ENCODE measurements at regions not wholly inside any gene's neighbourhood (a gene's known extent, or its start where the extent isn't known, plus 50 kb on each side); places are given as distances from the start of the nearest gene placed in this dataset.
A peak's percentile ranks its signal among the peaks of the same experiment; 100 is the strongest.

DNA sequence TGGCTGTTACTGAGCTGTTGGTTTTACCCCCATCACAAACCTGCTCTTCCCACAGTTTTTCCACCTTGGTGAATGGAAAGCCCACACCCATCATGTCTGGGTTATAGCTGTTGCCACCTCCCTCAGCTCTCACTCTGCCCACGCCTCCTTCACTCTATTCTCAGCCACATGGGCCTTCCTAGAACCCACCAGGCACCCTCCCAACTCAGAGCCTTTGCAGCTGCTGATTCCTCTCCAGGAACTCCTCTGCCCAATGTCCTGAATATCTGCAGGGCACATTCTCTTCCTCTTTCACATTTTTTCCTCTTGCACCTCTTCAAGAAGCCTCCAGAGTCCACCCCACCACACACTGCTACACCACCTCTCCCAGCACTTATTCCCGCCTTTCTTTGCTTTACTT, 177.4 kb downstream of the TBXT start:
- H3K36me3 ChIP-seq (ENCODE audit: control insufficient read depth, insufficient read depth, low read length): no peaks in the 10 kb centered on the region
- H3K27ac ChIP-seq (ENCODE audit: low read depth, low read length): no peak overlapping the region
- 86% methylated on average over 2 of the region's 2 CpGs for WGBS (ENCODE audit: insufficient coverage)
- no peak for DNase-seq (ENCODE audit: low read depth in 4 of 6, low spot score in 6 of 6)
- peaks cover 32% of the 10 kb centered on the region for H3K4me1 ChIP-seq (ENCODE audit: control insufficient read depth, insufficient read depth, low read length)
- peaks cover 59% of the 10 kb centered on the region for H3K27me3 ChIP-seq (ENCODE audit: control insufficient read depth, insufficient read depth, low read length)
- H3K4me3 ChIP-seq (ENCODE audit: low read depth, low read length): no peak overlapping the region
- no peaks in the 10 kb centered on the region for H3K9me3 ChIP-seq (ENCODE audit: control insufficient read depth, insufficient read depth, low read length)

DNA sequence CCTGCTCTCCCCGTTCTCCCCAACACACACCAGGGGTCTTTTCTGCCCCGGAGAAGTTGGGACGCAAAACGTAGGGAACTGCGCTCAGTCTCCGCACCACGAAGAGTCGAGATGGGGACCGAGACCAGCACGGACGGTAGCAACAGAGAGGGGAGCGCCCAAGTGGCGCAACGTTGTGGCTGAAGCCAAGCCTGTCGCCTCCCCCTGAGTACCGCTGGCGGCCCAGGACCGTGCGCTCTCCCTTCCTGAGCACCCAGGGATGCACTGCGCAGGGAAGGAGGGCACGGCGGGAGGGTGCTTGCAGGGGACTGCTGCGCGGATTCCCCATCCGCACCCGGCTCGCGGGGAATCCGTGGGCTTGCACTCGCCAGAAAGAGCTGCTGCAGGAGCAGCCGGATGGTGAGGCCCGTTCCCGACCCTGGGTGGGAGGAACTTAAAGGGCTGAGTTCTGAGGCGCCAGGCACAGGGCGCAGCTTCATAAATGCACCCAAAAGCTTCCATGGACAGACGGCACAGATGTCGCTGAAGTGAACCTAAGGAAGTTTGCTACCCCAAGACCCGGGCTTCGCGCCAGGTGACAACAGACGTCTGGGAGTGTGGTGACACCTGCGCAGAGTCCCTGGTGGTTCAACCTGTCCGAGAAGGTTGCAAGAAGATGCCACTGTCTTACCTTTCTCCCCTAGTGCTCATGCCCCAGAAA, 178.7 kb downstream of the TBXT start:
- H3K4me3 ChIP-seq (ENCODE audit: low read depth, low read length): peak overlapping the region; percentile 52
- 1% methylated on average over 39 of the region's 43 CpGs for WGBS (ENCODE audit: insufficient coverage)
- peak in 2 of 6 donors; percentile 9 to 42 for DNase-seq (ENCODE audit: low read depth in 4 of 6, low spot score in 6 of 6)
- H3K36me3 ChIP-seq (ENCODE audit: control insufficient read depth, insufficient read depth, low read length): no peaks in the 10 kb centered on the region
- peaks cover 59% of the 10 kb centered on the region for H3K27me3 ChIP-seq (ENCODE audit: control insufficient read depth, insufficient read depth, low read length)
- H3K9me3 ChIP-seq (ENCODE audit: control insufficient read depth, insufficient read depth, low read length): no peaks in the 10 kb centered on the region
- no peak overlapping the region for H3K27ac ChIP-seq (ENCODE audit: low read depth, low read length)
- peaks cover 32% of the 10 kb centered on the region for H3K4me1 ChIP-seq (ENCODE audit: control insufficient read depth, insufficient read depth, low read length)

GRCh38 chr6:165988302-165988756, 179.3 kb downstream of the TBXT start:
- WGBS (ENCODE audit: insufficient coverage): 0% methylated on average over 22 of the region's 29 CpGs
- DNase-seq (ENCODE audit: low read depth in 4 of 6, low spot score in 6 of 6): peak in 3 of 6 donors; percentile 59 to 85 (median 80)
- Histone ChIP-seq H3K4me1 (ENCODE audit: control insufficient read depth, insufficient read depth, low read length) (peaks cover 32% of the 10 kb centered on the region), H3K4me3 (ENCODE audit: low read depth, low read length) (peak overlapping the region; percentile 52), H3K27me3 (ENCODE audit: control insufficient read depth, insufficient read depth, low read length) (peaks cover 59% of the 10 kb centered on the region), H3K27ac (ENCODE audit: low read depth, low read length) (no peak overlapping the region), H3K9me3 (ENCODE audit: control insufficient read depth, insufficient read depth, low read length) (no peaks in the 10 kb centered on the region), H3K36me3 (ENCODE audit: control insufficient read depth, insufficient read depth, low read length) (no peaks in the 10 kb centered on the region)

- WGBS (ENCODE audit: insufficient coverage): 0% methylated on average over 39 of the region's 51 CpGs
- Histone ChIP-seq H3K27me3 (ENCODE audit: control insufficient read depth, insufficient read depth, low read length) (peaks cover 59% of the 10 kb centered on the region), H3K4me3 (ENCODE audit: low read depth, low read length) (peak overlapping the region; percentile 52), H3K36me3 (ENCODE audit: control insufficient read depth, insufficient read depth, low read length) (no peaks in the 10 kb centered on the region), H3K27ac (ENCODE audit: low read depth, low read length) (no peak overlapping the region), H3K4me1 (ENCODE audit: control insufficient read depth, insufficient read depth, low read length) (peaks cover 32% of the 10 kb centered on the region), H3K9me3 (ENCODE audit: control insufficient read depth, insufficient read depth, low read length) (no peaks in the 10 kb centered on the region)
- DNase-seq (ENCODE audit: low read depth in 4 of 6, low spot score in 6 of 6): peak; percentile 20 to 93 (median 76)
These were observed 180.0 kb downstream of the TBXT start for GRCh38 chr6:165987483-165988301.

DNA sequence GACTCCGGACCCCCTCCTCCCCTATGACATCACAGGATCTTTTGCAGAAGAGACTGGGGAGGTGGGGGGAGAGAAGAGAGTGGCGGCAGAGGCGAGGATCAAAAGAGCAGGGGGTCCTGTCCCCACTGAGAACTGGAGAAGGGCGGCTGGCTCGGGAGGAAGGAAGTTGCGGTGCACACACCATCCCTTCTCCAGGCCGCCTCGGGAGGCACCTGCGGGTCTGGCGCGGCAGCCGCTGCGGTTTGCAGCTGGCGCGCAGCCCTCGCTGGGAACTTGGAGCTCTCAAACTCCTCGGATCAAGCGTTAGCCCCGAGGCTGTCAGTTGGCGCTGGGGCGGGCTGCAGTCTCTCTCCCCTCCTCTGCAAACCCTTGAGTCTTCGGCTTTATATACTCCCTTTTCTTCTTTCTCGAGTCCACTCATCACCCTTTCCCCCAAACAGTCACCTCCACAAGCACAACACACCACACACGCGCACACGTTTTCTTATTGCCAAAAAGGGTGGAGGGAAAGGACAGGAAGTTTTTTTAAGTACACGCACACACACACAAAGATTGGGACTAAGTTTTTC, 180.7 kb downstream of the TBXT start:
- Histone ChIP-seq H3K4me3 (ENCODE audit: low read depth, low read length) (peak overlapping the region; percentile 52), H3K9me3 (ENCODE audit: control insufficient read depth, insufficient read depth, low read length) (no peaks in the 10 kb centered on the region), H3K36me3 (ENCODE audit: control insufficient read depth, insufficient read depth, low read length) (no peaks in the 10 kb centered on the region), H3K4me1 (ENCODE audit: control insufficient read depth, insufficient read depth, low read length) (peaks cover 32% of the 10 kb centered on the region), H3K27ac (ENCODE audit: low read depth, low read length) (no peak overlapping the region), H3K27me3 (ENCODE audit: control insufficient read depth, insufficient read depth, low read length) (peaks cover 54% of the 10 kb centered on the region)
- peak in 3 of 6 donors; percentile 18 to 52 (median 47) for DNase-seq (ENCODE audit: low read depth in 4 of 6, low spot score in 6 of 6)
- 0% methylated on average over 21 of the region's 27 CpGs for WGBS (ENCODE audit: insufficient coverage)

GRCh38 chr6:165986311-165986913, 181.2 kb downstream of the TBXT start:
- 16% methylated on average over 4 of the region's 8 CpGs for WGBS (ENCODE audit: insufficient coverage)
- H3K4me1 ChIP-seq (ENCODE audit: control insufficient read depth, insufficient read depth, low read length): peaks cover 32% of the 10 kb centered on the region

GRCh38 chr6:165985806-165986299, 181.8 kb downstream of the TBXT start:
- Histone ChIP-seq H3K9me3 (ENCODE audit: control insufficient read depth, insufficient read depth, low read length) (no peaks in the 10 kb centered on the region), H3K27ac (ENCODE audit: low read depth, low read length) (no peak overlapping the region), H3K4me1 (ENCODE audit: control insufficient read depth, insufficient read depth, low read length) (peaks cover 32% of the 10 kb centered on the region), H3K4me3 (ENCODE audit: low read depth, low read length) (peak overlapping the region; percentile 52), H3K36me3 (ENCODE audit: control insufficient read depth, insufficient read depth, low read length) (no peaks in the 10 kb centered on the region), H3K27me3 (ENCODE audit: control insufficient read depth, insufficient read depth, low read length) (peaks cover 47% of the 10 kb centered on the region)
- no peak for DNase-seq (ENCODE audit: low read depth in 4 of 6, low spot score in 6 of 6)
- 20% methylated on average over 1 of the region's 14 CpGs for WGBS (ENCODE audit: insufficient coverage)

More at GRCh38 chr6:165986311-165986913, 181.2 kb downstream of the TBXT start:
- no peak for DNase-seq (ENCODE audit: low read depth in 4 of 6, low spot score in 6 of 6)
- no peaks in the 10 kb centered on the region for H3K9me3 ChIP-seq (ENCODE audit: control insufficient read depth, insufficient read depth, low read length)
- no peak overlapping the region for H3K27ac ChIP-seq (ENCODE audit: low read depth, low read length)
- peak overlapping the region; percentile 52 for H3K4me3 ChIP-seq (ENCODE audit: low read depth, low read length)
- H3K27me3 ChIP-seq (ENCODE audit: control insufficient read depth, insufficient read depth, low read length): peaks cover 52% of the 10 kb centered on the region
- H3K36me3 ChIP-seq (ENCODE audit: control insufficient read depth, insufficient read depth, low read length): no peaks in the 10 kb centered on the region

DNA sequence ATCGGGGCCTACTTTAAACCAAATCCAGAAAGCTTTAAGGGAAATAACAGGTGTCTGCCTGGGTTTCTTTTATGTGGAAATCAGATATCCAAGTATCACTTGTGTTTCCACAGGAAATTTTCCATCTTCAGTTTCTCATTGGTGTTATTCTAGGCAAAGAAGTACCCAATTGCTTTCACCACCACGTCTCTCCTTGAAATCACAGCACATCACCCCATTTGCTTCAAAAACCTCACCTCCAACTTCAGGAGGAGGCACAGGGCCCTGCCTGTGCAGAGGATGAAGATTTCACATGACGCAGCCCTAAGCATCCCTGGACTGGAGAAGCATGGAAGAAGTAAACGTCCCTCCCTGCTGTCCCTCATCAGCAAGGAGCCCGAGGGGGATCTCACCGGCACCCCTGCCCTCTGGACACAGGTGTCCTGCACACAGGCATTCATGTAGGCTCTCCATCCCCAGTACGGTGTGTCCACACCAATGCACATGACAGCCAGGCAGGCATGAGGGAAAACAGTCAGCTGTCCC, 182.3 kb downstream of the TBXT start:
- H3K27ac ChIP-seq (ENCODE audit: low read depth, low read length): no peak overlapping the region
- H3K4me1 ChIP-seq (ENCODE audit: control insufficient read depth, insufficient read depth, low read length): peaks cover 32% of the 10 kb centered on the region
- DNase-seq (ENCODE audit: low read depth in 4 of 6, low spot score in 6 of 6): no peak
- H3K27me3 ChIP-seq (ENCODE audit: control insufficient read depth, insufficient read depth, low read length): peaks cover 42% of the 10 kb centered on the region
- no peaks in the 10 kb centered on the region for H3K9me3 ChIP-seq (ENCODE audit: control insufficient read depth, insufficient read depth, low read length)
- 40% methylated on average over 6 of the region's 7 CpGs for WGBS (ENCODE audit: insufficient coverage)
- H3K4me3 ChIP-seq (ENCODE audit: low read depth, low read length): no peak overlapping the region
- H3K36me3 ChIP-seq (ENCODE audit: control insufficient read depth, insufficient read depth, low read length): no peaks in the 10 kb centered on the region

- Histone ChIP-seq H3K27me3 (ENCODE audit: control insufficient read depth, insufficient read depth, low read length) (peaks cover 37% of the 10 kb centered on the region), H3K9me3 (ENCODE audit: control insufficient read depth, insufficient read depth, low read length) (no peaks in the 10 kb centered on the region), H3K4me3 (ENCODE audit: low read depth, low read length) (no peak overlapping the region), H3K36me3 (ENCODE audit: control insufficient read depth, insufficient read depth, low read length) (no peaks in the 10 kb centered on the region), H3K27ac (ENCODE audit: low read depth, low read length) (no peak overlapping the region), H3K4me1 (ENCODE audit: control insufficient read depth, insufficient read depth, low read length) (peaks cover 32% of the 10 kb centered on the region)
- DNase-seq (ENCODE audit: low read depth in 4 of 6, low spot score in 6 of 6): no peak
- WGBS (ENCODE audit: insufficient coverage): 89% methylated on average over 11 of the region's 11 CpGs
These were observed 182.8 kb downstream of the TBXT start for GRCh38 chr6:165984729-165985275.

Data from spinal cord (tissue), 9 donors.